Fibroblast of lung (primary cell): ENCODE measurements at regions not wholly inside any gene's neighbourhood (a gene's known extent, or its start where the extent isn't known, plus 50 kb on each side); places are given as distances from the start of the nearest gene placed in this dataset.

Experiments used
- DNase-seq, 2 donors: peaks; one replicate each; pipeline versions ENCODE4 v3.0.0 to v3.0.0-alpha.2; 2010; ENCODE audit warnings: low read depth in 2 of 2
- H2AFZ ChIP-seq: 2 replicates; pipeline ENCODE4 v1.5.1; 2012; ENCODE audit warnings: low read length, control low read depth, inconsistent platforms
- H3K27ac ChIP-seq: 2 replicates; pipeline ENCODE4 v1.5.1; 2011; ENCODE audit warnings: low read length, control low read depth; ENCODE audit not compliant: insufficient read depth
- H3K27me3 ChIP-seq: 2 replicates; pipeline ENCODE4 v1.5.1; 2011; ENCODE audit warnings: mild to moderate bottlenecking, low read length; ENCODE audit not compliant: control insufficient read depth, insufficient read depth
- H3K36me3 ChIP-seq: 2 replicates; pipeline ENCODE4 v1.5.1; 2011; ENCODE audit warnings: low read length; ENCODE audit not compliant: control insufficient read depth, insufficient read depth
- H3K4me1 ChIP-seq: 2 replicates; pipeline ENCODE4 v1.5.1; 2011; ENCODE audit warnings: low read length; ENCODE audit not compliant: control insufficient read depth, insufficient read depth; ENCODE audit errors: extremely low read depth
- H3K4me2 ChIP-seq: 2 replicates; pipeline ENCODE4 v1.5.1; 2011; ENCODE audit warnings: low read length, control low read depth; ENCODE audit not compliant: insufficient read depth; ENCODE audit errors: extremely low read depth
- H3K4me3 ChIP-seq, 4 experiments: fragments of 200-600 bp in 1 of 4; sonication (generic) in 1 of 4; replicated peaks in 1 of 4; 2 replicates each; pipeline ENCODE4 v1.5.1; 2011 to 2016; ENCODE audit warnings: low read length in 4 of 4, low read depth in 3 of 4, mild to moderate bottlenecking in 3 of 4, control low read depth in 2 of 4, inconsistent platforms in 1 of 4, mixed read lengths in 1 of 4; ENCODE audit not compliant: insufficient read depth in 1 of 4; ENCODE audit errors: control extremely low read depth in 1 of 4
- H3K79me2 ChIP-seq: 2 replicates; pipeline ENCODE4 v1.5.1; 2012; ENCODE audit warnings: mild to moderate bottlenecking, low read length, inconsistent platforms; ENCODE audit not compliant: control insufficient read depth, insufficient read depth
- H3K9ac ChIP-seq: 2 replicates; pipeline ENCODE4 v1.5.1; 2011; ENCODE audit warnings: mild to moderate bottlenecking, low read length, control low read depth; ENCODE audit not compliant: insufficient read depth
- H3K9me3 ChIP-seq: 2 replicates; pipeline ENCODE4 v1.5.1; 2012; ENCODE audit warnings: low read depth, low read length; ENCODE audit not compliant: control insufficient read depth, insufficient read depth
- H4K20me1 ChIP-seq: 2 replicates; pipeline ENCODE4 v1.5.1; 2011; ENCODE audit warnings: low read length; ENCODE audit not compliant: control insufficient read depth, insufficient read depth; ENCODE audit errors: extremely low read depth
- EZH2 ChIP-seq: IDR thresholded peaks from 2 replicates; pipeline ENCODE4 v1.5.1; 2012; ENCODE audit warnings: low read length, control low read depth, mild to moderate bottlenecking; ENCODE audit errors: missing control alignments
- TF ChIP-seq, protein P1 (sequence below), 2 donors: IDR thresholded peaks in 1 of 2; conservative IDR thresholded peaks in 1 of 2; 1 replicate in 1 of 2; 2 replicates in 1 of 2; pipeline ENCODE4 v1.5.1; 2011 to 2012; ENCODE audit warnings: low read length in 2 of 2, control low read depth in 1 of 2, inconsistent platforms in 1 of 2, low read depth in 1 of 2, mild to moderate bottlenecking in 1 of 2

DNA sequence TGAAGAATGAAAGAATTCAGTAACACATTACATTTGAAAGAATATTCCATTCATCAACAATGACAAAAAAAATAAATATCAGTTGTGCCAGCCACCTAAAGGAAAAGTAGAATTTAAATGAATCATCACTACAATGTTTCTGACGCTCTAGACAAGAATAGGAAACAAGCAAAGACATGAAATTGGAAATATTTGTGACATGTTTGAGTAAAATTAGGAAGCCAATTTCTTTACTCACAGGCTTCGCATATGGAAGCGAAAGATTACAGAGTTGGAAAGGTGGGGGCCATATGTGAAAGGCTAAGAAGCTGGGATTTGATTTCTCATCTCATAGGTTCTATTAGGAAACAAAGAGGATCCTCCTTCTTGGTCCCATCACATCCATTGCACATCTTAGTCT lies 279.0 kb downstream of the IPO8 start:
- H3K27me3 ChIP-seq: no peaks in the 10 kb centered on the region
- no peak for TF ChIP-seq EZH2
- no peaks in the 10 kb centered on the region for H3K36me3 ChIP-seq
- no peak overlapping the region for H3K4me2 ChIP-seq
- peaks cover 2% of the 10 kb centered on the region for H3K4me1 ChIP-seq
- H3K79me2 ChIP-seq: no peaks in the 10 kb centered on the region
- no peak overlapping the region for H3K9ac ChIP-seq
- H3K27ac ChIP-seq: no peak overlapping the region
- no peaks in the 10 kb centered on the region for H3K9me3 ChIP-seq
- H3K4me3 ChIP-seq: no peak overlapping the region
- no peak overlapping the region for H2AFZ ChIP-seq
- H4K20me1 ChIP-seq: no peaks in the 10 kb centered on the region
- DNase-seq: peak in 1 of 2 donors; percentile 41

DNA sequence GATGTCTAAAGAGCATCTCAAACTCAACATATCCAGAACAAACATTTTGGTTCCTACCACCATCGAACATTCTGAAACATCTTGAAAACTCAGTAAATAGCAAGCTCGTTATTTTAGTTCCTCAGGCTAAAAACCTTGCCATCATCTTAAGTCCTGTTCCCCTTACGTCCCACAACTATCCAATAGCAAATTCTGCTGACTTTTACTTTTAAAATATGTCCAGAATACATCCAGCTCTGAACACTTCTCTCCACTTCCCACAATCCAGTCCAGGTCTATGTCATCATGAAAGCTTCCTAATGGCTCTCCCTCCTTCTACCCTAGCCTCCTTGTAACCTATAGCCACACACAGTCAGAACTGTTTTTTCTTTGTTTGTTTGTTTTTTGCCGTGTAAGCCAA lies 279.9 kb downstream of the IPO8 start:
- H3K79me2 ChIP-seq: no peaks in the 10 kb centered on the region
- DNase-seq: no peak
- no peak overlapping the region for H3K27ac ChIP-seq
- H2AFZ ChIP-seq: no peak overlapping the region
- H3K9me3 ChIP-seq: no peaks in the 10 kb centered on the region
- no peak overlapping the region for H3K4me2 ChIP-seq
- H3K4me1 ChIP-seq: peaks cover 2% of the 10 kb centered on the region
- no peaks in the 10 kb centered on the region for H3K36me3 ChIP-seq
- no peaks in the 10 kb centered on the region for H3K27me3 ChIP-seq
- H3K4me3 ChIP-seq: no peak overlapping the region
- TF ChIP-seq EZH2: no peak
- TF ChIP-seq, protein P1, sequence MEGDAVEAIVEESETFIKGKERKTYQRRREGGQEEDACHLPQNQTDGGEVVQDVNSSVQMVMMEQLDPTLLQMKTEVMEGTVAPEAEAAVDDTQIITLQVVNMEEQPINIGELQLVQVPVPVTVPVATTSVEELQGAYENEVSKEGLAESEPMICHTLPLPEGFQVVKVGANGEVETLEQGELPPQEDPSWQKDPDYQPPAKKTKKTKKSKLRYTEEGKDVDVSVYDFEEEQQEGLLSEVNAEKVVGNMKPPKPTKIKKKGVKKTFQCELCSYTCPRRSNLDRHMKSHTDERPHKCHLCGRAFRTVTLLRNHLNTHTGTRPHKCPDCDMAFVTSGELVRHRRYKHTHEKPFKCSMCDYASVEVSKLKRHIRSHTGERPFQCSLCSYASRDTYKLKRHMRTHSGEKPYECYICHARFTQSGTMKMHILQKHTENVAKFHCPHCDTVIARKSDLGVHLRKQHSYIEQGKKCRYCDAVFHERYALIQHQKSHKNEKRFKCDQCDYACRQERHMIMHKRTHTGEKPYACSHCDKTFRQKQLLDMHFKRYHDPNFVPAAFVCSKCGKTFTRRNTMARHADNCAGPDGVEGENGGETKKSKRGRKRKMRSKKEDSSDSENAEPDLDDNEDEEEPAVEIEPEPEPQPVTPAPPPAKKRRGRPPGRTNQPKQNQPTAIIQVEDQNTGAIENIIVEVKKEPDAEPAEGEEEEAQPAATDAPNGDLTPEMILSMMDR (conservative IDR thresholded peaks at IDR 0.05 in 1 of 2, IDR thresholded peaks at IDR 0.05 in 1 of 2; ENCODE audit: low read depth in 1 of 2, low read length in 2 of 2): no peak
- H3K9ac ChIP-seq: no peak overlapping the region
- no peaks in the 10 kb centered on the region for H4K20me1 ChIP-seq

DNA sequence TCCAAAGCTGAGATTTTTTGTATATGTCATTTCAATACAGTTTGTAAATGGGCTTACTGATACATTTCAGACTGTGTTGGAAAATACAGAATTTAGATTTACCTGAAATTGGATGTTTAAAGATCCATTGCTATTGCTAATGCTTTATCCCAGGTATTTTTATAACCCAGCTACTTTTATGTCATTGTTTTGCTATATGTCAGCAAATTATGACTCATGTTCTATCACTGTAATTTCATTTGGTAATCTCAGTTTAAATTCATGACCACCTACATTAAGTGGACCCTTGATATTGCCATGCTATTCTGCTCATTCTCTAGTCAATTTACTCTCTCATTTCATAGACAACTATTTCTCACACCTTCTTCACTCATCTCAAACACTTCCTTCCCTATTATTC lies 281.2 kb downstream of the IPO8 start:
- no peaks in the 10 kb centered on the region for H3K36me3 ChIP-seq
- no peak for DNase-seq

DNA sequence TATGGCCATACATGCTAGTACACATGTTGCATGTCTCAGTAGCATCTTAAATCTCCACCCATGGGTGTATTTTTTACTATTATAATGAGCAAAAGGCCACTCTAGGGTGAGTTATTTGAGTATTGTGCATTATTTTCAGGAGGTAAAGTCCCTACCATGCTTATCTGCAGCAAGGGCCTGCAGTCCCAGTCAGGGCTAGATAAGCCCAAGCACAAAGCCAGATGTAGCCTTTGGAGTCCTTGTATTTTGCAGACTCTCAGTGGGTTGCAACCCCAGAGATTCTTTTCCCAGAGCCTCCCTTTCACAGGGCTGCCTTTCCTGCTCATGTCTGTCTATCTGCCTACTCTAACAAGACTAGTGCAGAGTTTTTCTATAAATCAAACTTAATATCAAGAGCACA lies 295.3 kb downstream of the IPO8 start:
- Histone ChIP-seq H3K4me3 (no peak overlapping the region), H3K27ac (no peak overlapping the region), H3K4me1 (no peaks in the 10 kb centered on the region), H2AFZ (no peak overlapping the region), H3K4me2 (no peak overlapping the region), H3K9me3 (no peaks in the 10 kb centered on the region), H3K9ac (no peak overlapping the region), H3K36me3 (no peaks in the 10 kb centered on the region), H4K20me1 (no peaks in the 10 kb centered on the region), H3K79me2 (no peaks in the 10 kb centered on the region), H3K27me3 (no peaks in the 10 kb centered on the region)
- TF ChIP-seq, protein P1 (conservative IDR thresholded peaks at IDR 0.05 in 1 of 2, IDR thresholded peaks at IDR 0.05 in 1 of 2; ENCODE audit: low read depth in 1 of 2, low read length in 2 of 2): no peak
- no peak for TF ChIP-seq EZH2
- DNase-seq: no peak

More for the DNA sequence above, 281.2 kb downstream of the IPO8 start:
- Histone ChIP-seq H3K79me2 (no peaks in the 10 kb centered on the region), H3K27ac (no peak overlapping the region), H2AFZ (no peak overlapping the region), H3K4me3 (no peak overlapping the region), H3K4me2 (no peak overlapping the region), H3K9ac (no peak overlapping the region), H3K4me1 (peaks cover 2% of the 10 kb centered on the region), H3K9me3 (no peaks in the 10 kb centered on the region), H3K27me3 (no peaks in the 10 kb centered on the region), H4K20me1 (no peaks in the 10 kb centered on the region)
- no peak for TF ChIP-seq EZH2
